GM19397 (cell line): ENCODE measurements at regions not wholly inside any gene's neighbourhood (a gene's known extent, or its start where the extent isn't known, plus 50 kb on each side); places are given as distances from the start of the nearest gene placed in this dataset.

Experiments used
- ATAC-seq: cut with Tn5 transposase; IDR thresholded peaks from one replicate; pipeline ENCODE4 v1.9.1; 2021; ENCODE audit warnings: mild to moderate bottlenecking, moderate library complexity; ENCODE audit not compliant: unreplicated experiment

DNA sequence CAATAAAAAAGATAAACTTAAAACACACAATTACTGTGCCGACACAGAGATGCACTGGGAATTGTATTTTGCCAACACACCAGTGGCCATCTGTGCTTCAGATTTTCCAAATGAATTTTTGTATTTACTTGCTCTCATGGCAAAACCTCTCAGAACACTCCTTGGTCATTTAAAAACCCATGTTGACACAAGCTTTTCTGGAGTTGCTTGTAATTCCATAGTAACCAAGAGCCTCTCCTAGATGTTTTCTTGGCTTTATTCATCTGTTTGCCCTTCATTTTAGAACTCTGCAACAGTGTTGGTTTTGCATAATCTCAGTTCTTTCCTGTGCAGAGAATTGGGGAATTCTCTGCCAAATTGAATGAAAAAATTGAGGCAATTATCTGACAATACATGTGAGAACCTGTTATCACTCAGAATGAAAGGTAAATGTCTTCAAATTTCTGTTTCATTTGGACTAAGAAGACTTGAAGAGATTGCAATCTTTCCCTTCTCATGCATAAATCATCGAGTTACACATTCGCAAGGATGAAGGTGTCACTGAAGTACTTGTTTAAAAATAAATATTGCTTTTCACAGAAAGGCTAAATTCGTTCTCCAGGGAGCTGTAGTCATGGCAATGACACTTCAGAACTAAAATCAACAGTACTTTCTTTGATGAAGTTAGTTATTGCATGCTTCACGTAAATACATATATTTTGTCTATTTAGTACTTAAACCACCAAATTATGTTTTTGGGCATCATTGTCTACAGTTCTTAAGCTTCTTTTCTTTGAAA, 301.8 kb upstream of the CTSO start:
- no peak for ATAC-seq

DNA sequence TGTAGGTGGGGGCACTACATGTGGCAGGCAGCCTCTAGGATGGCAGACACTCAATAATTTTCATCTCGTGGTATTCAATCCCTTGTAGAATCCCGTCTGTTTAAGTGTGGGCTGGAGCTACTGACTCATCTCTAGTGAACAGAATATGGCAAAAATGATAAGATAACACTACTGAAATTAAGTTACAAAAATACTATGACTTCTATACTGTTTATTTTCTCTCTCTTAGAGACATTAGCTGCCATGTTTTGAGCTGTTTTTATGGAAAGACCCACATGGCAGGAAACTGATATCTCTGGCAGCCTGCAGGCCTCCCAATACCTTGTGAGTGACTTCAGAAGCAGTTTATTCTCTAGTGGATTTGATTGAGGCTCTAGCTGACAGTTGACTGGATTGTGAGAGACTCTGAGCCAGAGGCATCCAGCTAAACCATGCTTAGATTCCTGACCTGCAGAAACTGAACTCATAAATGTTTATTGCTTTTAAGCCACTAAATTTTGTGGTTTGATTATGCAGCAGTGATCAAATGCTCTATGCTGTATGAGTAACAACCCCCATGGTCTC, 298.8 kb upstream of the CTSO start:
- no peak for ATAC-seq

DNA sequence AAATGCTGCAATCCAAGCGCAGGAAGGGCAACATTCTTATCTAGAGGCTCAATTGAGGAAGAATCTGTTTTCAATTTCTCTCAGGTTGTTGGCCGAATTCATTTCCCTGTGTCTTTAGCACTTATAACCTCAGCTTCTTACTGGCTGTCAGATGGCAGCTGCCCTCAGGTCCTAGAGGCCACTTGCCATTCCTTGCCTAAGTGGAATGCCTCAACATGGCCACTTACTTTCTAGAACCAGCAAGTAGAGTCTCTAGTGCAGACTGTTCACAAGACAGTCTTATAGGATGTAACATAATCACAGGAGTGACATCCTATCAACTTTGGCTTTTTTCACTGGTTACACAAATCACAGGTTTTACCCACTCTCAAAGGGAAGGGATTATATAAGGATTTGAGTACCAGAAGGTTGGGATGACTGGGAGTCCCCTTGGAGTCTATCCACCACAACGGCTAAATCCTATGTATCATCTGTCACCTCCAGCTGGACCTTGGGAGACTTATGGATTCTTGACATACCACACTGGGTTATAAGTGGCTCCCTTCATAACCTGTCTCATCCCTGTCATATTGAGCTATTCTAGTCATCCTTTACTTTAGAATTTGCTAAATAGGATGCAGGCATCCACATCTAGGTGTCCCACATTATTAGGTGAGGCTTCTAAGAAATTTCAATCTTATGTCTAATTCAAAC, 297.9 kb upstream of the CTSO start:
- ATAC-seq: no peak

DNA sequence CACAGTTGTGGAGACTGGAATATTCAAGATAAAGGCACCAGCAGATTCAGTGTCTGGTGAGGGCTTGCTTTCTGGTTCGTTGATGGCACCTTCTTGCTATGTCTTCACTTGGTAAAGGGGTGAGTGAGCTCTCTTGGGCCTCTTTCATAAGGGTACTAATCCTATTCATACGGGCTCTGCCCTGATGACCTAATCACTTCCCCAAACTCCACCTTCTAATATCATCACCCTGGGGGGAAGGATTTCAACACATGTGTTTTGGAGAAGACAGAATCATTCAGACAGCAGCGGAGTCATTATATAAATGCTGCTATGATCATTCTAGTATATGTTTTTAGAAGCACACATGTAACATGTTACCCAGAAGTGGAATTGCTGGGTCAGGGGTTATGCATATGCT, 295.3 kb upstream of the CTSO start:
- no peak for ATAC-seq

DNA sequence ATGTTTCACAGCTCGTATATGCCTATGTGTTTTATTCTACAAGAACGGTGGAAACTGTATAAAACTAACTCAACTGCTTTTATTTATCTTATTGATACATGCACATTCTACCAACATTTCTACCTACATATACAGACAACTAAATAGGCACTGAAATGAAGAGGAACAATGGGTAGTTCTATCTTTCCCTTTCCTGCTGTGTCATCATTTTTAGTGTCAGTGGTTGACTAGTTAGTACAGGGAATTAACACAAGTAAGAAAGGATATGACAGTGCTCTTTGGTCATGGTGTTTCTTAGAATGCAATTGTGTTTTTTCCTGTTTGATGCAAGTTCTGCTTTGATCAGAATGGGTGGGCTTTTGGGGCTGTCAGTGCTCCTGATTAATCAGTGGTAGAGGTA, 293.8 kb upstream of the CTSO start:
- ATAC-seq: no peak

DNA sequence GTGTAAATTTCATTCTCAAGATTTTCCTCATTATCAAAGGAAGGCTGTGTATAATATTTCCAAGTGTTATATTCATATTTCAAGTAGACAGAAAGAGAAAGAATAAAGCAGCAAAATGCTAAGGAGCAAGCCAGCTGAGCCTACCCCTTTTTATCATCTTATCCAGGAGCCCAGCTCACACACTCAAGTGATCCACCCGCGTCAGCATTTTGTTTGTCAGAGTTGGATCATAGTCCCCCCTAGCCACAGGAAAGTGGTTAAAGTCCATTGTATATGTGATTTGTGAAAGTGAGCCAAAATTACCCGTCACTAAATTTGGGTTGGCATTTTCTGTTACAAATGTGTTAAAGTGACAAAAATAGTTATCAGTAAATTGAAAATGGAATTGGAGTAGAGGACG, 289.3 kb upstream of the CTSO start:
- no peak for ATAC-seq

DNA sequence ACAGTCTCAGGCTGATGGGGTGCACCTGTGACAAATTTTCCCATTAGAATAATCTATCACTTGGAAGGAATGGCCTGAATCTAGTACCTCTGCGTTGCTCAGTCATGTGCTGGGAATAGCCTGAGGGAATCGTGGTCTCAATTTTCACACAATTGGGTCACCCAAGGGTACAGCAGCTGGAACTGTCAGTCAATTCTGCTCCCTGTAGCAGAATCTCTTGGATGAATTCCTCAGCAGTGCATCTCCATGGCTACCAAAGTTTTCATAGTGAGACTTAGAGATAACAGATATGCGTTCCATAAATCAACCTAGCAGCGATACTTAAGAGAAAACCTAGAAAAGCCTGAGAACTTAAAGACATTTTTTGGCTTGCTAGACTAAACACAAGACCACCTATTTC, 288.7 kb upstream of the CTSO start:
- ATAC-seq: no peak

DNA sequence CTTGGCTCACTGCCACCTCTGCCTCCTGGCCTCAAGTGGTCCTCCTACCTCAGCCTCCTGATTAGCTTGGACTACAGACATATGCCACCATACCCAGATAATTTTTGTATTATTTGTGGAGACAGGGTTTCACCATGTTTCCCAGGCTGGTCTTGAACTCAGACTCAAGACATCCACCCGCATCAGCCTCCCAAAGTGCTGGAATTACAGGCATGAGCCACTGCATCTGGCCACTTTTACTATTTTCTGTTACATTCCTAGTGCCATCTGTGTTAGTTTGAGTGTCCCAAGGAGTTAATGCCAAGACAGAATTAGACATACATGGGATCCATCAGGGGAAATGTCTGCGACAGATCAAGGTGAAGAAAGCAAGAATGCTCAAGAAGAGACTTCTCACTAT, 288.2 kb upstream of the CTSO start:
- no peak for ATAC-seq

DNA sequence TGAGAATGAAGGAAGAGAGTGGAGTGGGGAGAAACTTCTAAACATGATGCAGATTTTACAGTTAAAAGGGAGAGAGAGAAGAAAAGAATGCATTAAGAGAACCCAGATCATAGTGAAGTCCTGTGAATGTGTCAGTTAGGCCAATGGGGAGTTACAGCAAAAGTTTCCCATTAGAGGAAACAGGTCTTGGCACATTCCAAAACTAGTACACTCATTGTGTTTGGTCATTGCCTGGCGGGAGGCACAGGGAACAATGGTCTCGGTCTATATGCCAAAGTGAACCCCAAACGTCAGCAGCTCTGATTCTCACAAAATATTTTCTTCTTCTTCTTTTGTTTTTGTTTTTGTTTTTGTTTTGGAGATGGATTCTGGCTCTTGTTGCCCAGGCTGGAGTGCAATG, 284.5 kb upstream of the CTSO start:
- no peak for ATAC-seq

DNA sequence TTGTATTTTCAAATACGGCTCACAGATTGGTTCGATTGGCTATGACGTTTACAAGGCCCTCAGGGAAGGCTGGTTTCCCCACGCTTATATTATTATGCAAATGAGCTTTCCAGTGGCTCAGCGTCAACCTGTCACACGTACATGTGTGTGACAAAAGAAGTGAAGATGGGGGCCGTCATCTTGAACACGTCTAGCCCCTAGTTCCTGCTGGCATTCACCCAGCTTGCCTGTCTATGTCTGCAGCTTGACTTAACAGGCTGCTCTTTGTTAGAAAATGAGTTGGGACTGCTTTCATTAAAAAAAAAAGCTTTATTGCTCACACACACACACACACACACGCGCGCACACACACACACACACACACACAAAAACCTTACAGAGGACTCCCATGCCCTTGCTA, 283.6 kb upstream of the CTSO start:
- ATAC-seq: no peak

DNA sequence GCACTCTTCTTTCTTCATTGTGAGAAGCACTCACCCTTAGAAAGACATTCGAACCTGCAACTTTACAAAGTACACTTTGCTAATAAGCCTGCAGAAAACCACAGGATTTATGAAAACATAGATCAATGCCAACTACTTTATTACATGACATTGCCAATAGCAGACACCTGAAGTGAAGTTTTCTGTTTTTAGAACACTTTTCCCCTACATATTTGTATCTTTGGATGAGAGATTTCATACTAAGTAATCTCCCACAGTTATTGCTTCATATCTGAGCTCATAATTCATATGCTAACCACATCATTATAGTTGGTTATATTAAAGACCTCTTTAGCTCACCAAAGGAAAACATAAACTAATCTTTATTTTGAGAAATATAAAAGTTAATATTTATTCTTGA, 276.5 kb upstream of the CTSO start:
- no peak for ATAC-seq

DNA sequence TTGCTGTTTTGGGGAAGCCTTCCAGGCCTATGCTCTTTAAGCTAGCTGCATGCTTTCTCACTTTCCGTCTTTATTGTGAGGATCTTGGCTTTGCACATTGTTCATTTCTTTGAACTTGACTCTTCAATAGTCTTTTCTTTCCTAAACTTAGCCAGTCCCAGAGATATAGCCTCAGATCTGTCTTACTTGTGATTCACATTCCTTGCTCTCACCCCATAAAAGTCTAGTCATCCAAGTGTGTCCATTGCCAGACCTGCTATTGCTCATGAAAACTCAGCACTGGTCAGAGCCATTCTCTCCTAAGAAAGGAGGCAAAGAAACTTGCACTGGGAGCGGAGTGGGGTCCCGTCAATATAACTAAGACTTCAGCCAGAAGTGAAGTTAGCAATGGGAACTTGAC, 275.0 kb upstream of the CTSO start:
- ATAC-seq: no peak

DNA sequence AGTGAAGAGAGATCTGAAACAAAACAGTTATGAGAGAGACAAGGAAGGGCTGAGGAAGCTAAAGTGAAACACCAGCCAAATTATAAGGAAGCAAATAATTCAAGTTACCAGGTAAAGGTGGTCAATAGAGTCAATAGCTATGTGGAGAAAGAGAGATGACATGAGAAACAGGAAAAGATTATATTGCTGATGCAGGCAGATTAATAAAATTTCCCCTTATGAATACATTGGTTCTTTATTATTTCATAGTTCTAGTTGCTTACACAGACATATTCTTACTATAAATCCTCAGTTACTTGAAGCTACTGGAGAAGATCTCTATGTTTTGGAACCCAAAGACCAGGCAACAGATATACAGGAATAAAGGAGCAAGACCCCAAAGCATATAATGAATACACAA, 273.7 kb upstream of the CTSO start:
- no peak for ATAC-seq

DNA sequence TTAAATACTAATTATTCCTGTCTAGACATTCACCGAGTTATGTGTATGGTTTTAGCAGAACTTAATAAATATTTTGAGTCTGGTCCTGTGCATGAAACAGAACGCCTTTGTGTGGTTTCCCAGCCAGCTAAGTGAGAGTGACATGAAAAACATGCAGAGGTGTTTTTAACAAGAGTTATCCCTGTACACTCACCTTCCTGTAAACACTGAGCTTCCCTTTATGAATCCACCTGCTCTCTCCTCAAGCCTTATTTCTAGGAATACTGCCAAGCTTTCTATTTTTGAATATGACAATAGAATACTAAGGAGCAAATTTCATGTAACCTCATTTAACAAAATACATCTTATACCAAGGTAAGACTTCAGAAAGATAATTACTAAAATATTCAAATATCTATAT, 270.3 kb upstream of the CTSO start:
- ATAC-seq: no peak

DNA sequence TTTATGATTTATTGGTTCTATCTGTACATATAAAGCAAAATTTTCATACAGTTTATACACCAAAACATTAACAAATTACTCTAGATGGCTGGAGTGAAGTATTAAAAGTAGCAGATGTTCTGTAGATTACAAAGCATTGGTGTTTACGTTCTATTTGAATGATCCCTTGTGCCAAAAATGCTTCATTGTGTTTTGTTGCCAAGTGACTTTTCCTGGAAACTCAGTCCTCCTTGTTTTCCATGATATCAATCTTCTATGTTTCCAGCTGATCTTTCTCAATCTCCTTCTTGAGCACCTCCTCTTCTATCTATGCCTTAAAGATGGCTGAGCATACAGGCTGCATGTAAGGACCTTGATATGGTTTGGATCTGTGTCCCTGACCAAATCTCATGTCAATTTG, 263.6 kb upstream of the CTSO start:
- ATAC-seq: no peak

DNA sequence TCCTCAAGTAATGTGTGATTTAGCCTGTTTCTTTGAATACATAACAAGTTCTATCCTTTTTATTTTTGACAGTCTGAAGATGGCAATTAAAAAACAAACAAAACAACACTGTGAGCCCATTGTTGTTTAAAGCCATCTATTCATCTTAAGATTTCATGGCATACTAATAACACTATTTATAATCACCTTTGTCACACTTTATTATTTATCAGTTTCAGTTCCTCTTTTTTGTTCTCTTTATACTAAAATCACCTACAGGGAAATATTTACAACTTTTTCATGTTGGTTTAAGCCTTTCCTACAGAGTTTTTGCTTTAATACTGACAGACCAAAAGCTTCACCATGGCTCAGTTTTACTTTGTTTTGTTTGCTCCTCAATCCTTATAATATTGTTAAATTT, 247.4 kb upstream of the CTSO start:
- ATAC-seq: peak; percentile 65

DNA sequence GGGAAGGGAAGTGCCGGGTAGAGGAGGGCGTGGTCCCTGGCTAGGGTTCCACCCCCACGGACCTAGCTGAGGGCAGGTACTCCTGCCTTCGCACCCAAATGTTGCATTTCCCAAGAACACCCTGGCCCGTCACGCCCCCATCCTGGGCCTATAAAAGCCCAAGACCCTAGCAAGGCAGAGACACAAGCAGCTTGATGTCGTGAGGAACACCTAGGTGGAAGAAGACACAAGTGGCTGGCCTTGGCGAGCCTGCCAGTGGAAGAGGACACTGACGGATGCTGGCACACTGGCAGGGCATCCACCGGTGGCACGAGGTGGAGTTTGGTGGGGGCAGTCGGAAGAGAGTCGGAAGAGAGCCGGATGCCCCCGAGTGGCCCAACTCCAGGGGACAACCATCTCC, 244.8 kb upstream of the CTSO start:
- ATAC-seq: no peak

DNA sequence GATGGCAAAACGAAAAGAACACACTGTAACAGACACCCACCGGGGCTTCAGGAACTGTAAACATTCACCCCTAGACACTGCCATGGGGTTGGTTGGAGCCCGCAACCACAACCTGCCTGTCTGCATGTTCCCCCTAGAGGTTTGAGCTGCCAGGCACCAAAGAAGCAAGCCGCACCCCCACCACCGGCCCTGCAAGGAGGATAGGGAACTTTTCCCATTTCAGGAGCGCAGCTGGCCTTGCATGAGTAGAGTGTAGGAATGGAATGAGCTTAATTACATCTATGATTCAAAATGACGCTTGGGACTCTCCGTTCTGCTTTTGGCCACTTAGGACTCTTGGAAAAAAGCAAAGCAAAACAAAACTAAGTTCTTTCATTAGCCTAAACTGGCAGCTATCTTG, 243.6 kb upstream of the CTSO start:
- ATAC-seq: no peak

DNA sequence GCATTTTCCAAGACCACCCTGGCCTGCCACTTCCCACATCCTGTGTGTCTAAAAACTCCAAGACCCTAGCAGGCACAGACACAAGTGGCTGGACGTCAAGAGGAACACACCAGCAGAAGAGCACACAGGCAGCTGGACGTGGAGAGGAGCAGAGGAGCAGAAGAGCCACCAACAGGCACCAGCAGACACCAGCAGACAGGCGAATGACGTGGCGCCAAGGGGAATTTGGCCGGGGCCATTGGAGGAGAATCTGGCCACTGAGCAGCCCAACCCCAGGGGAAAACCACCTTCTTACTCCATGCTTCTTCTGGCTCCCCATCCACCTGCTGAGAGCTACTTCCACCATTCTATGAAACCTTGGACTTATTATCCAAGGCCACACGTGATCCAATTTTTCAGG, 243.1 kb upstream of the CTSO start:
- ATAC-seq: no peak

DNA sequence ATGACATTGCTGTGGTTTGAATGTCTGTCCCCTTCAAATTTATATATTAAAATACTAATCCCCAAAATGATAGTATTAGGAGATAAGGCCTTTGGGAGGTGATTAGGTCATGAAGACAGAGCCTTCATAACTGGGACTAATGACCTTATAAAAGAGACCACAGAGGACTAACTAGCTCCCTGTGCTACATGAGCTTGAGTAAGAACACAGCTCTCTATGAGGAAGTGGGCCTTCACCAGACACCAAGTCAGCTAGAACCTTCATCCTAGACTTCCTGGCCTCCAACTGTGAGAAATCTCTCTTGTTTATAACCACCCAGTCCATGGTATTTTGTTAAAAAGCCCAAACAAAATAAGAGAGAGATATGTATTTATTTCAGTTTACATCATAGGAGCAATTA, 242.2 kb upstream of the CTSO start:
- ATAC-seq: peak; percentile 79

DNA sequence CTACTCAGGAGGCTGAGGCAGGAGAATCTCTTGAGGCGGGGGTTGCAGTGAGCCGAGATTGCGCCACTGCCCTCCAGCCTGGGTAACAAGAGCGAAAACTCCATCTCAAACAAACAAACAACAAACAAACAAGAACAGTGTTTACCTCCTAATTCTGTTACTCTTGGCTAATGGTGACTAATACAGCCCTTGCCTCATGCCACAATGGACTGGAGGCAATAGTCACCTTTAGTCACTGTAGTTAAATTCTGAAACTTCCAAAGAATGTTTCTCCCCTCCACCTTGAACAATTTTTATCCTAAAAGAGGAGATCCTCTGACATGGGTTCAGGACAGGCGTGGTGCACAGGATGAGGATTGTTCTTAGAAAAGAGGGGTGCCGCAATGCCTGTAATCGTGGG, 241.2 kb upstream of the CTSO start:
- ATAC-seq: no peak

DNA sequence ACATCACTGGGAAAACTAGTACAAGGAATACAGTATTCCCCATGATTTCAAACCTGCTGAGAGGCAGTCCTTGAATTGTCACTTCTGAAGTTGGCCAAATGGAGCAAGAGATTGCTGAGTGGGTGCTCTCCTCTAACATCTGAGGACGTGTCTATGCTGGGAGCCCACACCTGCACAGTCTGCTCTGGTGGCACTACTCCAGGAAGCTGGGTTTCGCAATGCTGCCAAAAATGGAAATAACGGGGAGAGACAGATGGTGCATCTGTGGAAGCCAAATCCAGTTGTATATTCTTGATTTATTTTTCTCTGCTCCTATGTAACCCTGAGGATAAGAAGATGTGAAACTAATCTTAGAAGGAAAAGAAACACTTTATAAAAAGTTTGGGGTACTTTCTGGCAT, 240.1 kb upstream of the CTSO start:
- ATAC-seq: no peak

DNA sequence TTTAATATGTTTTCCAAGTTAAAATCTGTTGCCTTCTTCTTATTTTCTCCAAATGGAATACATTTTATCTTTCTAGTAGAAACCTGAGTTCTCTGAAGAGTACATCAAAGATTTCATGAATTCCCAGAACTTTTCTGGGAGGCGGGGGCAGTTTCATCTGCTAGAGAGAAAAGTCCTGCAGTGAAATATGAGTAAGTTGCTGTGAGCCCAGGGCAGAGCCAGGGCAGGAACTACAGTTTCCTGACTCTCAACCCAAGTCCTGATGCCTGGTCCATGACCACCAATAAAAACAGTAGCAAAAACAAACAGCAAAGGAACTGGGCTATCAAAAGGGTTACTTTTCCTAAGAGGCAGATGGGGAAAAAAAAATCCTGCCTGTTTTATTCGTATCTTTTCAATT, 239.4 kb upstream of the CTSO start:
- ATAC-seq: no peak
